ENCODE measurements at regions not wholly inside any gene's neighbourhood (a gene's known extent, or its start where the extent isn't known, plus 50 kb on each side); places are given as distances from the start of the nearest gene placed in this dataset.

- no peaks in the 10 kb centered on the region for H3K9me3 Mint-ChIP-seq
- no peaks in the 10 kb centered on the region for H3K4me1 Mint-ChIP-seq
- H3K27ac Mint-ChIP-seq = no peak overlapping the region
- ATAC-seq = no peak
- no peak for DNase-seq
- H3K36me3 Mint-ChIP-seq (ENCODE audit: low read depth) = no peaks in the 10 kb centered on the region
- no peak overlapping the region for H3K4me3 Mint-ChIP-seq
- peaks cover 35% of the 10 kb centered on the region for H3K27me3 Mint-ChIP-seq
These were observed 330.2 kb upstream of the F9 start for GRCh38 chrX:139200346-139200745.

- peaks cover 3% of the 10 kb centered on the region for H3K4me1 Mint-ChIP-seq
- H3K27me3 Mint-ChIP-seq = peaks cover 38% of the 10 kb centered on the region
- no peaks in the 10 kb centered on the region for H3K36me3 Mint-ChIP-seq (ENCODE audit: low read depth)
- H3K27ac Mint-ChIP-seq = no peak overlapping the region
- H3K4me3 Mint-ChIP-seq = no peak overlapping the region
- no peaks in the 10 kb centered on the region for H3K9me3 Mint-ChIP-seq
- no peak for DNase-seq
- ATAC-seq = no peak
These were observed 330.6 kb upstream of the F9 start for GRCh38 chrX:139199933-139200332.

- peaks cover 3% of the 10 kb centered on the region for H3K4me1 Mint-ChIP-seq
- H3K27ac Mint-ChIP-seq = no peak overlapping the region
- H3K4me3 Mint-ChIP-seq = no peak overlapping the region
- peaks cover 38% of the 10 kb centered on the region for H3K27me3 Mint-ChIP-seq
- DNase-seq = no peak
- ATAC-seq = no peak
- no peaks in the 10 kb centered on the region for H3K36me3 Mint-ChIP-seq (ENCODE audit: low read depth)
- no peaks in the 10 kb centered on the region for H3K9me3 Mint-ChIP-seq
These were observed 331.6 kb upstream of the F9 start for GRCh38 chrX:139198936-139199335.

- H3K27ac Mint-ChIP-seq = no peak overlapping the region
- peaks cover 3% of the 10 kb centered on the region for H3K4me1 Mint-ChIP-seq
- no peaks in the 10 kb centered on the region for H3K9me3 Mint-ChIP-seq
- no peaks in the 10 kb centered on the region for H3K36me3 Mint-ChIP-seq (ENCODE audit: low read depth)
- peaks cover 33% of the 10 kb centered on the region for H3K27me3 Mint-ChIP-seq
- no peak for ATAC-seq
- DNase-seq = no peak
- H3K4me3 Mint-ChIP-seq = no peak overlapping the region
These were observed 333.6 kb upstream of the F9 start for GRCh38 chrX:139196890-139197289.

GRCh38 chrX:139194571-139195280, 335.8 kb upstream of the F9 start:
- ATAC-seq (no peak), DNase-seq (peak; percentile 4)
- Mint-ChIP-seq H3K4me3 (no peak overlapping the region), H3K9me3 (no peaks in the 10 kb centered on the region), H3K27ac (no peak overlapping the region), H3K36me3 (ENCODE audit: low read depth) (no peaks in the 10 kb centered on the region), H3K27me3 (peaks cover 27% of the 10 kb centered on the region), H3K4me1 (peaks cover 3% of the 10 kb centered on the region)

GRCh38 chrX:139192386-139192961, 338.1 kb upstream of the F9 start:
- Mint-ChIP-seq H3K4me1 (peaks cover 3% of the 10 kb centered on the region), H3K4me3 (no peak overlapping the region), H3K27me3 (peaks cover 20% of the 10 kb centered on the region), H3K9me3 (no peaks in the 10 kb centered on the region), H3K36me3 (ENCODE audit: low read depth) (no peaks in the 10 kb centered on the region), H3K27ac (no peak overlapping the region)
- no peak for ATAC-seq
- no peak for DNase-seq

- Mint-ChIP-seq H3K9me3 (no peaks in the 10 kb centered on the region), H3K27me3 (peaks cover 18% of the 10 kb centered on the region), H3K36me3 (ENCODE audit: low read depth) (no peaks in the 10 kb centered on the region), H3K4me3 (no peak overlapping the region), H3K27ac (no peak overlapping the region), H3K4me1 (peaks cover 3% of the 10 kb centered on the region)
- ATAC-seq = no peak
- no peak for DNase-seq
These were observed 338.7 kb upstream of the F9 start for GRCh38 chrX:139191746-139192385.

- Mint-ChIP-seq H3K4me1 (peaks cover 3% of the 10 kb centered on the region), H3K36me3 (ENCODE audit: low read depth) (no peaks in the 10 kb centered on the region), H3K4me3 (no peak overlapping the region), H3K27me3 (peaks cover 18% of the 10 kb centered on the region), H3K9me3 (no peaks in the 10 kb centered on the region), H3K27ac (no peak overlapping the region)
- no peak for ATAC-seq
- DNase-seq = no peak
These were observed 339.3 kb upstream of the F9 start for GRCh38 chrX:139191286-139191685.

- H3K27ac Mint-ChIP-seq = no peak overlapping the region
- H3K9me3 Mint-ChIP-seq = no peaks in the 10 kb centered on the region
- H3K4me3 Mint-ChIP-seq = no peak overlapping the region
- no peak for DNase-seq
- ATAC-seq = no peak
- H3K27me3 Mint-ChIP-seq = no peaks in the 10 kb centered on the region
- no peaks in the 10 kb centered on the region for H3K4me1 Mint-ChIP-seq
- no peaks in the 10 kb centered on the region for H3K36me3 Mint-ChIP-seq (ENCODE audit: low read depth)
These were observed 342.8 kb upstream of the F9 start for GRCh38 chrX:139187738-139188137.

- DNase-seq = no peak
- H3K27me3 Mint-ChIP-seq = no peaks in the 10 kb centered on the region
- H3K36me3 Mint-ChIP-seq (ENCODE audit: low read depth) = no peaks in the 10 kb centered on the region
- no peaks in the 10 kb centered on the region for H3K9me3 Mint-ChIP-seq
- no peaks in the 10 kb centered on the region for H3K4me1 Mint-ChIP-seq
- H3K27ac Mint-ChIP-seq = no peak overlapping the region
- ATAC-seq = no peak
- H3K4me3 Mint-ChIP-seq = no peak overlapping the region
These were observed 343.5 kb upstream of the F9 start for GRCh38 chrX:139186991-139187390.

- no peak overlapping the region for H3K27ac Mint-ChIP-seq
- DNase-seq = no peak
- ATAC-seq = no peak
- H3K27me3 Mint-ChIP-seq = no peaks in the 10 kb centered on the region
- no peaks in the 10 kb centered on the region for H3K9me3 Mint-ChIP-seq
- no peaks in the 10 kb centered on the region for H3K4me1 Mint-ChIP-seq
- H3K36me3 Mint-ChIP-seq (ENCODE audit: low read depth) = no peaks in the 10 kb centered on the region
- no peak overlapping the region for H3K4me3 Mint-ChIP-seq
These were observed 350.9 kb upstream of the F9 start for GRCh38 chrX:139179592-139179991.

- Mint-ChIP-seq H3K36me3 (ENCODE audit: low read depth) (no peaks in the 10 kb centered on the region), H3K9me3 (no peaks in the 10 kb centered on the region), H3K27ac (no peak overlapping the region), H3K4me3 (no peak overlapping the region), H3K27me3 (no peaks in the 10 kb centered on the region), H3K4me1 (no peaks in the 10 kb centered on the region)
- ATAC-seq = no peak
- DNase-seq = no peak
These were observed 351.6 kb upstream of the F9 start for GRCh38 chrX:139178980-139179379.

- DNase-seq (no peak), ATAC-seq (no peak)
- no peaks in the 10 kb centered on the region for H3K9me3 Mint-ChIP-seq
- H3K36me3 Mint-ChIP-seq (ENCODE audit: low read depth) = no peaks in the 10 kb centered on the region
- H3K27me3 Mint-ChIP-seq = no peaks in the 10 kb centered on the region
- H3K4me1 Mint-ChIP-seq = no peaks in the 10 kb centered on the region
- H3K27ac Mint-ChIP-seq = no peak overlapping the region
- no peak overlapping the region for H3K4me3 Mint-ChIP-seq
These were observed 357.8 kb upstream of the F9 start for GRCh38 chrX:139172731-139173130.

- Mint-ChIP-seq H3K36me3 (ENCODE audit: low read depth) (no peaks in the 10 kb centered on the region), H3K4me1 (no peaks in the 10 kb centered on the region), H3K27me3 (no peaks in the 10 kb centered on the region), H3K4me3 (no peak overlapping the region), H3K27ac (no peak overlapping the region), H3K9me3 (no peaks in the 10 kb centered on the region)
- ATAC-seq = no peak
- DNase-seq = no peak
These were observed 359.9 kb upstream of the F9 start for GRCh38 chrX:139170526-139171173.

GRCh38 chrX:139167282-139167681, 363.3 kb upstream of the F9 start:
- Mint-ChIP-seq H3K27ac (no peak overlapping the region), H3K4me3 (no peak overlapping the region), H3K4me1 (no peaks in the 10 kb centered on the region)

More at GRCh38 chrX:139167282-139167681, 363.3 kb upstream of the F9 start:
- no peak for ATAC-seq
- no peaks in the 10 kb centered on the region for H3K9me3 Mint-ChIP-seq
- H3K36me3 Mint-ChIP-seq (ENCODE audit: low read depth) = no peaks in the 10 kb centered on the region
- H3K27me3 Mint-ChIP-seq = no peaks in the 10 kb centered on the region
- DNase-seq = no peak
